NOMO-1 treated with DMSO at 0.1 percent for 48 hours (cell line): ENCODE measurements at regions not wholly inside any gene's neighbourhood (a gene's known extent, or its start where the extent isn't known, plus 50 kb on each side); places are given as distances from the start of the nearest gene placed in this dataset.
A peak's percentile ranks its signal among the peaks of the same experiment; 100 is the strongest.

Source experiments
- DNase-seq: peaks from one replicate; lab custom pipeline; 2025; ENCODE audit not compliant: unreplicated experiment; lab: John Stamatoyannopoulos, UW

DNA sequence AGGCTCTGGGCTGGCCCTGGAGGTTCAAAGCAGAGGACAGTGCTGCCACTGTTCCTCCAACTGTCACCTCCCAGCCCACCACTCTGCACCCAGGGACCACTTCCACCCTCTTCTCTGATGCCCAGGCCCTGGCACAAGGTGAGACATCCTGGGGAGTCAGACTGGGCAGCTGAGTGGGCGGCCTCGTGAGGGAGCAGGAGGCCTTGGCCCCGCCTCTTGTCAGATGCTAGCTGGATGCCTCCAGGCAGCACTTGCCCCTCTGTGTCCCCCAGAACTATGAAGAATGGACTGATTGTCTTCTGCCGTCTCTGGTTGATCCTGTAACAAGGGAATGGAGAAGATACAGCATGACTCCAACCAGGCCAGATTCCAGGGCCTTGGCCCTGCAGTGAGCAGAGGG, 191.0 kb upstream of the LINGO1 start:
- DNase-seq: no peak

DNA sequence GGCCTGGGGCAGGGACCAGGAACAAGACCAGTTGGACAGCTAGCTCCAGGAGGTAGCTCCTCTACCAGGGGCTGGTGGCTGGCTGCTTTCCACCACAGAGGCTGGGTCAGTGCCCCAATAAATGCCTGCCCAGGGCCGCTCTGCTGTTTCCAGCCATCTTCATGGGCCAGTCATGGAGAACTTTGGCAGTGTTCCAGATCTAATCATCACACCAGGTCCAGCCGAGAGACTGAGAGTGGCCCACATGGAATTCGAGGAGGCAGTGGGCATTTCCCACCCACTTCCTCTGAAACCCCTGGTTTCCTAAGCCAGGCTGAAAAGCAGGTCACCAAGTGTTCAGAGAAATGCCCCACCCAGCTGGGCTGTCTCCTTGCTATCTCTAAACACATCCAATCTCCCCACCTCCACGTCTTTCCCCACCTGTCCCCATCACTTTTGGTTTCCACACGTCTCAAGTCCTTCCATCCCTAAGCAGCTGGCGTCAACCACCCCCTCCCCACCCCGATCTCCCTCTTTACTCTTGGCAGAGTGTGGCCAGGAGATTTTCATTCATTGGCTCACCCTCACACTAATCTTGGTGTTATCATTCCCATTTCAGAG, 190.0 kb upstream of the LINGO1 start:
- DNase-seq: no peak

DNA sequence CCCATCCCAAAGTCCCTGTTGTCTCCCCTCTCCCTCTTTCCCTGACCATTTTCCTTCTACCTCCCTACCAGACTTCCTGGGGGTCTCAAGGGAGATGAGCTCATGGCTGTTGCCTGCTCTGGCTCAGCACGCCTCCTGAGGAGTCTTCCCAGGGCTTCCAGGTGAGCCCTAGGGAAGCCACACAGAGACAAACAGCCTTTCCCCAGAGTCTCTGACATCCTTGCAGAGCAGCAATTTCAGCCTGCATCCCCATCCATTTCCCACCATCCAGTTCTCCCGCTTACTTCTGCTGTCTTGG, 189.2 kb upstream of the LINGO1 start:
- no peak for DNase-seq

DNA sequence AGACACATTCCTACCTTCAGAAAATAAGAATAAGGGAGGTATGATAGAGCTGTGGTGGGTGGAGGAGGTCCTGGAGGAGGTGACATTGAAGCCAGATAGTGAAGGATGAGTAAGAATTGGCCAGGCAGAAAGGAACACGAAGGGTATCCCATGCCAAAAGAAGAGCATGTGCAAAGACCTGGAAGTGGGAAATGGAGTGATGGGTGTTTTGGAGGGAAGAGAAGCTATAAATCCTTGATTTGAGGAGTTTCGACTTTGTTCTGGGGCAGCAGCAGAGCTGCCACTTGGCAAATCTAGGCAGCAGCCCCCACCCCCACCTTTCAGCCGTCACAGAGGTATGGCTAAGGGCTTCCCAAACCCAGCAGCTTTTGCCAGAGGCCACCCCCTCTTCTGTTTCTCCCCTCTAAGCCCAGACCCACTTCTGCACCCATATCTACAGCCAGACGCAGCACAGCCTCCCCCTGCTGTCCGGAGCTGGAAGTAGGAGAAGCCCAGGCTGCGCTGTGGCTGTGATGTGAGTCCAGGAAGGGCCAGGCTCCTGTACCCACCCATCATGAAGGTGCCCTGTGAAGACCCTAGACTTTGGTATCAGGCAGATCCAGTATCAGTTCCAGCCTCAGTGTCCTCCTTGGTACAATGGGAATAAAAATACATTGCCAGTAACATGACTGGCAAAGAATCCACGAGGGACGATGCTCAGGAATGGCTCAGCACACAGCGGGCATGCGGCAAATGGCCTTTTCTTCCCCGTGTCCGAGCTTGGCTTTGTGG, 188.7 kb upstream of the LINGO1 start:
- peak; percentile 32 for DNase-seq

DNA sequence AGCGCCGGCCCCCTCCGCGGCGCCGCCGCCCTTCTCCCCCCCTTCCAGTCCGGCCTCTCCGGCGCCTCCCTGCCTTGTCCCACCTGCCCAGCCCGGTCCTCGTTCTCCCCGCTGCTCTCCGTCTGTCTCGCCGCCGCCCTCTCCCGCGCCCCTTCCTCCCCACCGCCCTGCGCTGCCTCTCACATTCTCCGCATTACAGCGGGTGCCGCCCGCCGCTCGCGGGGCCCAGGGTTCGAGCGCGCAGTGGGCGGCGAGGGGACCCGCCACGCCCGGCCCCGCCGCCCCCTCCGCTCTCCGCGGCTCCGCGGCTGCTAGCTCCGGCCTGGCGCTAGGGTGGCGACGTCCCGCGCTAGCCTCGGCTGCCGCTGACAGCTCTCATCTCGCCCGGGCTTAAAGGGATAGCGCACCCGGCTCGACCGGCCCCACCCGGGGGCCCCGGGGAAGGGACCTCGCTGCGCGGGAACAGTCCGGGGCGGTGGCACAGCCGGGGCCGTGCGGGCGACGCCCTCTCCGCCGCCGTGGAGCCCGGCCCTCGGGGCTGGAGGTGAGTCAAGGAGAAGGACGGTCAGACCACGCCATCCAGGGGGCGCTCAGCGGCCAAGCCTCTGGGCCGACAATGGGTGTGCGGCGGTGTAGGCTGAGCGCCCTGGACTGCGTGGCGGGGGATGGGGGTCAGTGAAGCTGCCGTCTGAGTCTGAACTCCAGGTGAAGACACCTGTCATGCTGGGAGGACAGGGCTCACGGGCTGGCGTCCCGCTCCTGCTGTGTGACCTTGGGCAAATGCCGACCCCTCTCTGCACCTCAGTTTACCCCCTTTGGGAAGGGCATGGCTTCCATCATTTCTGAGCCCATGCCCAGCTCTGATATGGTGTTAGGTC, 187.4 kb upstream of the LINGO1 start:
- peak; percentile 31 for DNase-seq

DNA sequence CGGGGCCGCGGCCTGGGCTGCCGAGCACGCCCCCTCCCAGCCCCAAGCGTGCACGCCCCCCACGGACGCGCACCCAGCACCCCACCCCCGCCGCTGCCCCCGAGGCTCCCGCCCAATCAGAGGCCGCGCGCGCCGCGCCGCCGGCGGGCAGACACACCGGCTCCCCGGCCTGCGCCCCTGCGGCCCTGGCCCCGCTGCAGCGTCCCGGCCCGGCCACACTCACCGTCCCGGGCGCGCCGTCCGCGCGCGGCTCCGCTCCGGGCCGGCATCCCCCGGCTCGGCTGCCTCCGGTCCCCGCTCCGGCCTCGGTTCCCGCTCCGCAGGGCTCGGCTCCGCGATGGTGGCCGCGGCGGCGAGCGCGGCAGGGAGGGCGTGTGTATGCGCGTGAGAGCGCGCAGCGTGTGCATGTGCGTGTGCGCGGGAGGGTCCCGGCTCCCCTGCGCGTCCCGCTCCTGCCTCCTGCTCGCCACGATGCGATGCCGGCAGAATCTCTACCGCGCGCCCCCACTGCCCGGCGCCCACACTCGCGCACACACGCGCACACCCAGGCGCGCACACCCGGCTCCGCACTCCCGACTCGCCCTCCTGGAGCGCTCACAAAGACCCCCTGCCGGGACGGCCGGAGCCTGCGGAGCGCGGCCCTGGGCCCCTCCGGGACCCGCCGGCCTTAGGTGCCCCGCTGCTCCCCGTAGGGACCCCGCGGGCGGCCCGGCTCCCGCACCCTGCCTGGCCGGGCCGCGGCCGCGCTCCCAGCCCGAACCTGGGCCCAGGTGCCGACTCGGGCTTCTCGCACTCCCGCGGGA, 186.5 kb upstream of the LINGO1 start:
- DNase-seq: no peak

DNA sequence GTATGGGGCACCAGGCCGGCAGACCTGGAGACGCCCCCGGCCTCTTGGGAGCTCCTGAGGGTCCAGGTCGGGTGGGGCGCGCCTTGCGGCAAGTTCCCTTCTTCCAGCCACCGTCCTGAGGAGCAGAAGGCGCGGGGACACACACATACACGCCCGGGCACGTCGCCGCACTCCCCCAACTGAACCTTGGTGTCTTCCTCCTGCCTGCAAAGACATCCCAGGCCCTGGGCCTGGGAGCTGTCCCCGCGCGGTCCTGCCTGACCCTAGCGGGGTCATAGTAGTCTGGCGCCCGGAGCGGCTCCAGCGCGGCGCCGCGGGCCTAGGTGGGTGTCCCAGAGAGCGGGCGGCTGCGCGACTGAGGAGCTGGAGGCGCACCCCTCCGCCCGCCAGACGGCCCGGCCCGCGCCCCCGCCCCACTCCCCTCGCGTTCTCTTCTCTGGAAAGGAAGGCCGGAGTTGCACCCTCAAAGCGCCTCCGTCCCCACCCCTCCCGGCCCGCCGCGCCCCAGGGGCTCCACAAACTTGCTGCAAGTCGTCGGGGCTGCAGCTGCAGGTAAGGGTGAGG, 185.9 kb upstream of the LINGO1 start:
- no peak for DNase-seq

DNA sequence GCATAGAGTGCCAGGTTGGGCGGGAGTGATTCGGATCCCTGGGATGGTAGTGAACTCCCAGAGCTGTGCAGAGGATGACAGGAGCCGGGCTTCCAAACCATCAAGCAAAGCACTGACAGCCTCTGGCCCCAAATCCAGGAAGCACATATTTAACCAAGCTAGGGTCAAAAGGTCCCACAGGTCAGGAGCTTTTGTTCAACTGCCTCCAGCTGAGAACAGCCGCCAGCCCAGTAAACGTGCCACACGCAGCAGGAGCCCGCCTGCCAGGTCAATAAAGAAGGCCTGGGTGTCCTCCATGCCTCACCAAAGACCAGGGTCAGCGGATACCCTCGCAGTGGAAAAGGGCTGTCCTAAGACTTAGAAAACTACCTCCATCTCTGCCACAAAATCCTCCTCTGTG, 184.7 kb upstream of the LINGO1 start:
- DNase-seq: no peak

DNA sequence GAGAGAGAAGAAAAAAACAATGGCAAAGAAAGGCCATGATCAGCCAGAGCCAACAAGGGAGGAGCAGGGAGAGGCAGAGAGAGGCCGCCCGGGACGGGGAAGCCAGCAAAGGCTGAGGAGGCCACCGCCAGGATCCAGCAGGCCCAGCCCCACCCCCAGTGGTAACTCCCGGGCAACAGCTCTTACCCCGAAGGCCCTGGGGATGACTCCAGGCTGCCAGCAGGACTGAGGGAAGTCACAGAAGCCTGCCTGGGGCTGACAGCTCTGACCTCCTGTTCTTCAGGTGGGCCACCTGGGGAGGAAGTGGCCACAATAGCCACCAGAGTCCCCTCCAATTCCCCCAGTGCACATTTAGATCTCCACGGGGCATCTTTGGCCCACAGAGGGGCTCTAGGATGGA, 184.3 kb upstream of the LINGO1 start:
- no peak for DNase-seq

DNA sequence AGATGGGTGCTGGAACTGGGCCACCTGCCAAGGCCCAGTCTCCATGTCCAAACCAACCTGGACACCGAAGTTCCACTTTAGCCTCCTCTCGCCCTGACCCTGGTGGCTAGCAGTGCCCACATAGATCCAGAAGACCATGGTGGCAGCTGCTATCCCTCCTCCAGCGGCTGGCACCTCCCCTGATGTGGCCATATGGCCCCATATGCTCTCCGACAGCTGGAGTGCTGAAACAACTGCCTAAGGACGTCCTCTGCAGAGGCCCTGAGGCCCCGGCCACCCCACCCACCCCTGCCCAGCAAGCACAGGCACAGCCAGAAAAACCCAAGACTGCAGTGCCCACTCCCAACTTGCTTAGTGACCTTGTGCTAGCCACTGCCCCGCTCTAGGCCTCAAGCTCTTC, 182.3 kb upstream of the LINGO1 start:
- DNase-seq: no peak

DNA sequence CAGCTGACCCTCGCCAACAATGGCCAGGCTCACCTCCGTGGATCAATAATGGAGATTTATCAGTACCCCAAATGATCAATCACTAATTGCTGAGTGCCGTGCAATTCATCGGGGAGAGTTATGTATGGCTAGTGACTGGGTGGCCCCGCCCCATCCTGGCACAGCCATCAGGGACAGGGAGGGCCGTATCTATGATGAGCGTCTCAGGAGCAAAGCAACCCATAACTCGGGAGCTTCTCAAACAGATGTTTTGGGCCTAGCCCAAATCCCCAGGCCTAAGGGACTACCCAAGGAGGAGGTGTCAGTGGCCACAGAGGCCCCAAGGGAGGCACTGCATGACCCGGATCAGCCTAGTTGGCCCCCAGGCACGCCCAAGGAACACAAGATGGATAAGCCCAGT, 180.0 kb upstream of the LINGO1 start:
- DNase-seq: no peak

DNA sequence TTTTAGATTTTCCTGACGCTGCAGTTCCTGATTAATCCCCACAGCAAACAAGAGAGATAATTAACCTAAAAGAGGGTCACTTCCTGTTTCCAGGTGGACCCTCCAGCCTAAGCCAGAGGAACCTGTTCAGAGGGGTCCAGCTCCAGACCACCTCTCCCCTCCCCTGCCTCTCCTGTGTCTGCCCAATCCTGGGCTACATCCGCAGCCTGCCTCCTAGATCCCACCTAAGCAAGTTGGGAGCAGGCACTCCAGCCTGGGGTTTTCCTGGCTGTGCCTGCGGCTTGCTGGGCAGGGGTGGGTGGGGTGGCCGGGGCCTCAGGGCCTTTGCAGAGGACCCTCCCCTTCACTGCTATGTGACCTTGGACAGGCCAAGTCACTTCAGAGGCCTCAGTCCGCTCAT, 178.6 kb upstream of the LINGO1 start:
- DNase-seq: no peak

DNA sequence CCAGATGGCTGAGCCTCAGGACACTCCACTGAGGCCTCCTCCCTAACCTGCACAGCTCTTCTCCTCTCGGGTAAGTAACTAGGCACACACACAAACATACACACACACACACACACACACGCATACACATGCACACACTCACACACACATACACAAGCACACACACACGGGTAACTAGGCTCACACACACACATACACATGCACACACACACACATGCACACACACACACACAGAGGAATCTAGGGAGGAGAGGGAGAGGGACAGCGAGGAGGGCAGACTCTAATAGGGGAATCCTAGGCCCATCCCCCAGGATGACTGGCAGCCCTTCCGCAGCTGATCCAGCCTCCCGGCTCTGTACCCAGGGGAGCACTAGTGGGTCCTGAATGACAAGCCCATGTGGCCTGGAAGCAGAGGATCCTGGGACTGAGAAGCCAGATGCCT, 177.4 kb upstream of the LINGO1 start:
- DNase-seq: no peak

DNA sequence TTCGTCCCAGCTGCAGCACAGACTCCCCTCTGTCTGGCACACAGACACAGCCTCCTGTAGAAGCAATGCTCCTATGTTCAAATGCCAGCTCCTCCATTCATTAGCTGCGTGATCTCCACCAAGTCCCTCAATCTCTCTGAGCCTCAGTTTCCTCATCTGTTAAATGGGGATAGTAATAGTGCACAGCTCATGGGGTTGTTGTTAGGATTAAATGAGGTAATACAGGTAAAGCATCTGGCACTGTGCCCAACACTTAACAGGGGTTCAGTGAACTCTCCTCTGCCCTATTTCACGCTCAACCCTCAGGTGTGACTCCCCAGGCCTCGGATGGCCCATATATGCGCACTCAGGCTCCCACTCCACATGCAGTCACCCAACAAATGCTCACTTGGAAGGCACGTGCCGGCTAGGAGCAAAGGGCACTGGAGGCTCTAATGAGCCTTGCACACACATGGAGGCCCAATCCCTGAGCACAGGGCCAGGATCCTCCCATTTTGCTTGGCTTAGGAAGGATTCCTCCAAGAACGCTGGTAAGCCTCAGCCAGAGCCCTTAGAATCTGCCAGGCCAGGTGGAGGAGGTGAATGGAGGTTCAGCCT, 176.0 kb upstream of the LINGO1 start:
- DNase-seq: no peak

DNA sequence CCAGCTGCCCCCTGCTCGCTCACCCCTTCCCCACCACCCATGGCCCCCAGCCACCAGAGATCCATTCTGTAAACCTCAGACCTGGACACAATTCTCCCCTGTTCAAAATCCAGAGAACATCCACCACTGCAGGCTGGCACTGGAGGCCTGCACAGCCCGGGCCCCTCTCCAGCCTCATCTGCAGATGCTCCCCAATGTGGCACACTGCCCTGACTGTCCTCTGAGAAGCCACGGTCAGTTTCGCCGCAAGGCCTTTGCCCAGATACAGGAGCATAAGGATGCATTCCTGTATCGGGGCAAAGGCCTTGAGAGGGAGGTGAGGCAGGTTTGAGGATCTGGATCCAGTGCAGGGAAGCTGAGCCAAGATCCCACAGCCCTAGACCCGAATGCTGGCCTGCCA, 175.4 kb upstream of the LINGO1 start:
- no peak for DNase-seq

DNA sequence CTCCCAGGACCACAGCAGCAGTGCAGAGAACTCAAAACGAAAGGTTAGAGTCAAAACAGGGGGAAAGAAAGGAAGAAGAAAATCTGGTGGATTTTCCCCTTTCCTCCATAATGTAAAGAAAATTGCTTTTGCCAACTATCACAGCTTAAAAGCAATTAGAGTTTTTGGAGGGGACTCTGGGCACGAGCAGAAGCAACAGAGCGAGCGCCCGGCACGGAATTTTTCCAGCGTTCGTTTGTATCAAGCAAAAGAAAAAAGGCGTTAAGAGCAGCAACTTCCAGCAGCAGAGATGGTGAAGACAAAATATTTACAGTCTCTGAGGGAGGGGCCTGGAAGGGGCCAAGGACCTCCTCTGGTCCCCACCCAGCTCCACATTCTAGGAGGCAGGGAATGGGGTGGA, 174.9 kb upstream of the LINGO1 start:
- no peak for DNase-seq

DNA sequence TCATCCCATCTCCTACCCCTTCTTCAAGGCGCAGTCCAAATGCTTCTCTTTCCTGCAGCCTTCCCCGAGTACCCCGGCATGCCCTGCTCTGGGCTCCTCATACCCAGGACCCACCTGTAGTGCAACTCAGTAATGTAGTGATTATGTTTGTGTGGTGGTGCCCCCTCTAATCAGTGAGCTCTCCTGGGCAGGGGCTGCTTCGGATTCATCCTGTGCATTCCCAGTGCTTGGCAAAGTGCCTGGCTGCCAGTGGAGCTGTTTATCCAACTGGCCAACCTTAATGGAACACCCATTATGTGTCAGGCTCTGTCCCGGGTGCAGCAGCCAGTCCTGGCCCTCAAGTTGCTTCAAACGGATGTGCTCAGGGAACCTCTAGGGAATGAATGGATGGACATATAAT, 174.4 kb upstream of the LINGO1 start:
- DNase-seq: no peak

DNA sequence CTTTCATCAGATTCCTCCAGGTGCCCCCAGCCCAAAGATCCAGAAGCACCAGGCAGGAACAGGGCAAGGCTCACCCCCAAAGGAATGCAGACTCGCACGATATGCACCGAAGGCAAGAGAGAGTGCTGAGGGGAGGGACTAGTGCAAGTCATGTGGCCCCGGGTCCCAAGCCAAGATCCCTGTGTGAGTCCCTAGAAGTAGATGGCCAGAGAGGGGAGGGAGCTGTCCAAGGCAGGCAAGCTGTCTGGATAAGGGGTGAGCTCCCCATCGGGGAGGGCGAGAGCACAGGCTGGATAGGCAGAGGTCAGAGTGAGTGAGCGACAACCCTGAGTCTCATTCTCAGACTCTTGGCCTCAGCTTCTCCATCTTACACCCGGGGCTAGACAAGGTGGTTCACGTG, 171.5 kb upstream of the LINGO1 start:
- no peak for DNase-seq

DNA sequence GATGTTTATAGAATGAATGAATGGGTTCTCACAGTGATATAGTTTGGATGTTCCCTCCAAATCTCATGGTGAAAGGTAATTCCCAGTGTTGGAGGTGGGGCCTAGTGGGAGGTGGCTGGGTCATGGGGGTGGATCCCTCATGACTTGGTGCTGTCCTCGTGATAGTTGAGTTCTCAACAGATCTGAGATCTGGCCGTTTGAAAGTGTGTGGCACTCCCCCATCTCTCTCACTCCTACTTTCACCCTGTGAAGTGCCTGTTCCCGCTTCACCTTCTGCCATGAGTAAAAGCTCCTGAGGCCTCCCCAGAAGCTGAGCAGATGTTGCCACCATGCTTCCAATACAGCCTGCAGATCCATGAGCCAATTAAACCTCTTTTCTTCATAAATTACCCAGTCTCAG, 170.8 kb upstream of the LINGO1 start:
- DNase-seq: no peak

DNA sequence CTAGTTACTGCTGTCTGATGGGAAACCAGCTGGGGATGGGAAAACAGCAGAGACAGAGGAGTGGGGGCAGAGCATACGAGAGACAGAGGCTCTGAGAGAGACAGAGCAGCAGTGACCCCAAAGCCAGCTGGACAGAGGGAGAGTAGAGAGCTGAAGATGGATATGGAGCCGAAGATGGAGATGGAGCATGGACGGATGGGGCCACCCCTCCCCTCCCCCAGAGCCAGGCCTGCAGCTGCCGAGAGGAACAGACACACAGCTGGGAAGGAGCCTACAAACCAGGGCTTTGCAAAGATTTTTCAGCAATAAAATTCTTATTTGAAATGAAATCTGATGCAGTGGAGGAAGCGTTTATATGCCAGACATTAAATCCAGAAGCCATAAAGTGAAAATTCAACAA, 167.6 kb upstream of the LINGO1 start:
- DNase-seq: no peak

DNA sequence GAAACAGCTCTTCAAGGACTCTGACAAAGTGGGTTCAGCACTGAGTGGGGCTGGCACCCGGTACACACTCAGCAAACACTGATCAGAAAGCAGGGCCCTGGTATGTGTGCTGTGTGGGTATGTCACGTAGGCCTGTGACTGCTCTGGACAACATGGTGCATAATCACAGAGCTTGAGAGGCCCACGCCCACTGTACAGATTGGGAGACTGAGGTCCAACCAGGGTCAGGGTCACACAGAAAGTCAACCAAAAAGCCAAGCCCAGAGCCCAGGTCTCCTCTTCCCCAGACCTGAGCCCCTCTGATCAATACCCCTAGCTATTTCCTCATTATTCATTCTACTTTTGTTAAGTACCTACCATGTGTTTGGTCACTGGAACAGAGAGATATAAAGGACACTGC, 166.1 kb upstream of the LINGO1 start:
- DNase-seq: no peak
